ENCODE measurements at regions not wholly inside any gene's neighbourhood (a gene's known extent, or its start where the extent isn't known, plus 50 kb on each side); places are given as distances from the start of the nearest gene placed in this dataset.
"Not testable (repeated sequence)": the region's sequence is repeated elsewhere in the genome, so short reads cannot be mapped to it uniquely, and the experiment has no call there.

DNA sequence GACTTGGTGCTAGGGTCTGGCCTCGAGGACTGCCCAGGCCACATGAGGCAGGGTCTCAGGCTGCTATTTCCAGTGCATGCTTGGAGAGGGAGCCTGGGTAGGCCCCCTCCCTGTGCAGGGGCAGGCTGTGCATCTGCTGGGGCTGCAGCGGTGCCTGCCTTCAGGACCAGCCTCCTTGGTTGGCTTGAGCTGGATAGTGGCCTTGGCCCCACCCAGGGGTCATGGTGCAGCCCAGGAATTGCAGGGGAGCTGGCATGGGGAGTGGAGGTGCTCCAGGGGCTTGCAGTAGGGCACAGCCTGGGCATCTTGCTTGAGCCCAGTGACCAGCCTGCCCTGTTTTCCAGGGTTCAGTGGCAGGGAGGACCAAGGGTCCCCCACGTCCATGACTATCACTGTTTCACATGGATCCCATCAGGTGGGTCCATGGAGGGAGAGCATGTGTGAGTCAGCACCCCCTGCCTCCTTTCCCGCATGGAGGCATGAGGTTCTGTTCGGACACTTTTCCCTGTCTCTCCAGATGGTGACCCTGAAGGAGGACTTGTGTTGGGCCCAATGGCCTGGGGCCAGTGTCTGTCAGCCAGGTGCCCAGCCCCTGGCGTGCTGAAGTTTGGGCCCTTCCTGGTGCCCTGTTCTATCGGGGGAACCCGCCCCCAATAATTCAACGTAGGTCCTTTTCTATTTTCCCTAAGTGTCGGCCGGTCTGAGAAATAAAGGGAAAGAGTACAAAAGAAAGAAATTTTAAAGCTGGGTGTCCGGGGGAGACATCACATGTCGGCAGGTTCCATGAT is 218.6 kb downstream of the SNRPN start:
- Histone ChIP-seq H3K4me3 (ENCODE audit: low read depth in 2 of 2, low read length in 1 of 2) (no peak overlapping the region), H3F3A (replicated peaks; ENCODE audit: insufficient read depth) (no peaks in the 10 kb centered on the region), H3K36me3 (replicated peaks in 1 of 2; ENCODE audit: control insufficient read depth in 1 of 2, insufficient read depth in 2 of 2, low read length in 1 of 2) (no peaks in the 10 kb centered on the region), H3K9ac (no peak overlapping the region), H2AFZ (ENCODE audit: low read depth) (no peak overlapping the region), H3K4me1 (ENCODE audit: control insufficient read depth in 1 of 2, insufficient read depth in 2 of 2, low read depth in 1 of 2, low read length in 1 of 2) (no peaks in the 10 kb centered on the region), H3K4me2 (no peak overlapping the region), H3K9me3 (no peaks in the 10 kb centered on the region), H4K20me1 (ENCODE audit: insufficient read depth) (no peaks in the 10 kb centered on the region), H3K79me2 (ENCODE audit: insufficient read depth) (no peaks in the 10 kb centered on the region), H3K9me2 (no peaks in the 10 kb centered on the region), H3K27me3 (ENCODE audit: insufficient read depth) (no peaks in the 10 kb centered on the region), H3K27ac (ENCODE audit: low read depth in 2 of 2, low read length in 1 of 2) (no peak overlapping the region)
- CTCF ChIA-PET, result no interaction called here
- no peak for DNase-seq
- 42% methylated on average over 9 of the region's 13 CpGs for WGBS (ENCODE audit: low lambda C conversion rate)
- POLR2A ChIA-PET, result no interaction called here
- TF ChIP-seq GABPA (IDR thresholded peaks at IDR 0.05; ENCODE audit: low read depth) (no peak), NRF1 (IDR thresholded peaks at IDR 0.05; ENCODE audit: low read depth, low read length) (no peak), ELF1 (IDR thresholded peaks at IDR 0.05) (no peak)

DNA sequence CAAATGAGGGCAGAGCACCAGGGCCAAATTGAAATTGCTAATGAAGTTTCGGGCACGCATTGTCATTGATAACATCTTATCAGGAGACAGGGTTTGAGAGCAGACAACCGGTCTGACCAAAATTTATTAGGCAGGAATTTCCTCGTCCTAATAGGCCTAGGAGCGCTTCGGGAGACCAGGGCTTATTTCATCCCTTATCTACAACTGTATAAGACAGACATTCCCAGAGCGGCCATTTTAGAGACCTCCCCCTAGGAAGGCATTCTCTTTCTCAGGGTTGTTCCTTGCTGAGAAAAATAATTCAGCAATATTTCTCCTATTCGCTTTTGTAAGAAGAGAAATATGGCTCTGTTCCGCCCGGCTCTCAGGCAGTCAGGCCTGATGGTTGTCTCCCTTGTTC is 219.4 kb downstream of the SNRPN start:
- H2AFZ ChIP-seq (ENCODE audit: low read depth); H3K27me3 ChIP-seq (ENCODE audit: insufficient read depth); POLR2A ChIA-PET; H4K20me1 ChIP-seq (ENCODE audit: insufficient read depth); H3K4me1 ChIP-seq (ENCODE audit: control insufficient read depth in 1 of 2, insufficient read depth in 2 of 2, low read depth in 1 of 2, low read length in 1 of 2); H3F3A ChIP-seq (replicated peaks; ENCODE audit: insufficient read depth); H3K4me3 ChIP-seq (ENCODE audit: low read depth in 2 of 2, low read length in 1 of 2); H3K4me2 ChIP-seq; H3K9ac ChIP-seq; H3K79me2 ChIP-seq (ENCODE audit: insufficient read depth); H3K36me3 ChIP-seq (replicated peaks in 1 of 2; ENCODE audit: control insufficient read depth in 1 of 2, insufficient read depth in 2 of 2, low read length in 1 of 2); H3K27ac ChIP-seq (ENCODE audit: low read depth in 2 of 2, low read length in 1 of 2); H3K9me2 ChIP-seq; H3K9me3 ChIP-seq; CTCF ChIA-PET; DNase-seq: not testable (repeated sequence)
- WGBS (ENCODE audit: low lambda C conversion rate), result 37% methylated on average over 10 of the region's 10 CpGs

DNA sequence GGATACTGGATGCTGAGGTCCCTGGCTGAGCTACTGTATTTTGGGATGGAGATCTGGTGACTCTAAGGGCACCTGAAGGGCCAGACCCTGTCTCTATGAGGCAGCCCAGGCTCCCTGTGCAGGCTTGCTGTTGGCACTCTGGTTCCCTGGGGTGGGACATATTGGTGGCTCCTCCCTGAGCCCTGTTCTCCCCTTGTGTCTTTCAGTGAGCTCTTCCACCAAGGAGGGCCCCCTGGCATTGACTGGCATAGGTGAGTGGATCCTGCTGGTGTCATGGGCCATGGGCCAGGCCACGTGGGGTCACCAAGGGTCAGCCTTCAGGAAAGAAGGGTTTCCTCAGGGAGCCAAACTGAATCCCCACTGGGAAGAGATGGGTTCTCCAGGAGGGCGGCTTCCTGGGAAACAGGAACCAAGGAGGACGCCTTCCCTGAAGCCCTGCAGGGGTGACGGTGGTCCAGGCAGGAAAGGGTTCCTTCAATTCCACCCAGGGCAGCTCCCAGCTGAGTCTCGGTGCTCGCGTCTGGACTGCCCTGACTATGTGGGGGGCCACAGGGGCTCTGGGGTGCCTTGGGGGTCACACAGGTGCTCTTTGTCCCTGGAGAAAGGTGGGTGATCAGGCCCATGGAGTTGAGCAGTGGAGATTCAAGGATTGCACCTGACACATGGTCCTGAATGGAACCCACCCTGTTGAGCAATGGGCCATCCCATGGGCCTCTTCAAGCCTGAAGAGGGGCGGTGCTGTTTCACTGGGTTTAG is 220.4 kb downstream of the SNRPN start:
- H3K79me2 ChIP-seq (ENCODE audit: insufficient read depth), result no peaks in the 10 kb centered on the region
- no peak overlapping the region for H3K4me2 ChIP-seq
- H3K27ac ChIP-seq (ENCODE audit: low read depth in 2 of 2, low read length in 1 of 2), result no peak overlapping the region
- 37% methylated on average over 6 of the region's 8 CpGs for WGBS (ENCODE audit: low lambda C conversion rate)
- TF ChIP-seq CHD2 (IDR thresholded peaks at IDR 0.05; ENCODE audit: low read length, partially characterized antibody) (no peak), NFIC (IDR thresholded peaks at IDR 0.05; ENCODE audit: borderline replicate concordance) (no peak), USF2 (IDR thresholded peaks at IDR 0.05; ENCODE audit: borderline replicate concordance, low read depth, low read length) (no peak), GABPA (IDR thresholded peaks at IDR 0.05; ENCODE audit: low read depth) (no peak), CTCF (IDR thresholded peaks at IDR 0.05) (no peak), NRF1 (IDR thresholded peaks at IDR 0.05; ENCODE audit: low read depth, low read length) (no peak), ELF1 (IDR thresholded peaks at IDR 0.05) (no peak), FOXM1 (IDR thresholded peaks at IDR 0.05; ENCODE audit: low read depth) (no peak), TEAD4 (IDR thresholded peaks at IDR 0.05; ENCODE audit: borderline replicate concordance, insufficient read depth) (no peak), MXI1 (IDR thresholded peaks at IDR 0.05; ENCODE audit: low read depth, low read length) (no peak)
- H3K9me3 ChIP-seq, result no peaks in the 10 kb centered on the region
- ChIA-PET POLR2A (no interaction called here), CTCF (no interaction called here)
- peak; percentile 2 for DNase-seq
- H3K9ac ChIP-seq, result no peak overlapping the region
- no peak overlapping the region for H2AFZ ChIP-seq (ENCODE audit: low read depth)
- no peak overlapping the region for H3K4me3 ChIP-seq (ENCODE audit: low read depth in 2 of 2, low read length in 1 of 2)
- H3F3A ChIP-seq (replicated peaks; ENCODE audit: insufficient read depth), result no peaks in the 10 kb centered on the region
- no peaks in the 10 kb centered on the region for H4K20me1 ChIP-seq (ENCODE audit: insufficient read depth)
- H3K27me3 ChIP-seq (ENCODE audit: insufficient read depth), result no peaks in the 10 kb centered on the region
- H3K4me1 ChIP-seq (ENCODE audit: control insufficient read depth in 1 of 2, insufficient read depth in 2 of 2, low read depth in 1 of 2, low read length in 1 of 2), result no peaks in the 10 kb centered on the region
- no peaks in the 10 kb centered on the region for H3K9me2 ChIP-seq
- no peaks in the 10 kb centered on the region for H3K36me3 ChIP-seq (replicated peaks in 1 of 2; ENCODE audit: control insufficient read depth in 1 of 2, insufficient read depth in 2 of 2, low read length in 1 of 2)
